Tibial artery (tissue), 4 donors: ENCODE measurements at regions not wholly inside any gene's neighbourhood (a gene's known extent, or its start where the extent isn't known, plus 50 kb on each side); places are given as distances from the start of the nearest gene placed in this dataset.

Experiments
- DNase-seq, 2 donors: peaks; one replicate each; pipeline ENCODE4 v3.0.0-alpha.2; 2019
- H3K27ac ChIP-seq, 2 donors: fragments of 200-600 bp; sonication (generic) in 1 of 2; 1 replicate in 1 of 2; 2 replicates in 1 of 2; pipeline ENCODE4 v1.5.1; 2018 to 2019; ENCODE audit warnings: mild to moderate bottlenecking in 1 of 2
- H3K27me3 ChIP-seq, 2 donors: fragments of 200-600 bp; sonication (generic) in 1 of 2; one replicate each; pipeline versions ENCODE4 v1.5.1 to v1.6.0; 2016 to 2019
- H3K36me3 ChIP-seq, 3 donors: fragments of 200-600 bp; sonication (generic) in 2 of 3; one replicate each; pipeline ENCODE4 v1.5.1; 2016 to 2019; ENCODE audit warnings: mild to moderate bottlenecking in 2 of 3
- H3K4me1 ChIP-seq, 4 donors: fragments of 200-600 bp; sonication (generic) in 2 of 4; 1 replicate in 3 of 4; 2 replicates in 1 of 4; pipeline ENCODE4 v1.5.1; 2016 to 2019
- H3K4me3 ChIP-seq, 2 donors: fragments of 200-600 bp; sonication (generic) in 1 of 2; 1 replicate in 1 of 2; 2 replicates in 1 of 2; pipeline ENCODE4 v1.5.1; 2018 to 2019; ENCODE audit warnings: mild to moderate bottlenecking in 2 of 2
- H3K9me3 ChIP-seq, 3 donors: fragments of 200-600 bp; sonication (generic) in 1 of 3; one replicate each; pipeline ENCODE4 v1.5.1; 2016 to 2019
- intact Hi-C: fragments of 100-400 bp; cut with DNase I; formaldehyde crosslinking; loops from one replicate; pipeline ENCODE4 v1.15.0; 2023; ENCODE audit warnings: low total_unique reads
- TF ChIP-seq, protein P1 (sequence below), 2 experiments: fragments of 200-600 bp in 1 of 2; fragments of 450-650 bp in 1 of 2; IDR thresholded peaks; one replicate each; pipeline ENCODE4 v1.5.1; 2017 to 2019; ENCODE audit warnings: antibody characterized with exemption in 2 of 2, mild to moderate bottlenecking in 1 of 2, moderate library complexity in 1 of 2

DNA sequence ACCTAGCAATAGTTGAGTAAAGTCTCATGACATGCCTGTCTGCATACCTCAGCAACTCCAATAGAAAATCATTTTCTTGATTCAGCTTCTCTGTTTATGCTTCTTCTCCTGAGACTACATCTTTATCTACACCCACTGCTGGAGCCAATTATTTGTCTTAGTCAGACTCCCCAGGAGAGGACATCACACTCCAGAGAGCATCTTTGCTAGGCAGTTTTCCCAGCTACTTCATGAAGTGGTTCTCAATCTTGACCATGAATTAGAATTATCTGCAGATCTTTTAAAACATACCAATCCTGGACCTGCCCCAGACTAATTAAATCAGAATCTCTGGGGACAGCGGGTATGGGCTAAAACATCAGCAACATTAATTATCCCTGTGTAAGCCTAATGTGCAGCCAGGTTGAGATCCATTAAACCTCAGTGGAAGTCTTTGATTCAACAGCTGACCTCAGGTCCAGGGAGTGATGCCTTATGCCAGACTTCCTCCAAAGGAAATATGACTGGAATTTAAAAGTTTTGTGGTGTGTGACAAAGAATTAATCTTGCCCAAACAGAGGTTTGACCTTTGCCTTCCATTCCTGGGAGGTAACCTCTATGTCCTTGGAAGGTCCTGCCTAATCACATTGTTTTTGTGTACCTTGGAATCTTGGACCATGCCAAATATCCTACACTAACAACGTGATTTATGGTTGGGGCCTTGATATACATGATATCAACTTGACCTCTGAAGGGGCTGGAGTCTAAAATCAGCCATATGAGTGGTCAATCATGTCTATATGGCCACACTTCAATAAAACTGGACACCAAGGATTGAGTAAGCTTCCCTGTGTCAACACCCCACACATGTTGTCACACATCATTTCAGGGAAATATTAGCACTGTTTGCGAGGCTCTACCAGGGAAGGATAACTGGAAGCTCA is 99.3 kb upstream of the DNAJC10 start:
- H3K27ac ChIP-seq, result no peak overlapping the region
- no peak for DNase-seq
- TF ChIP-seq, protein P1, sequence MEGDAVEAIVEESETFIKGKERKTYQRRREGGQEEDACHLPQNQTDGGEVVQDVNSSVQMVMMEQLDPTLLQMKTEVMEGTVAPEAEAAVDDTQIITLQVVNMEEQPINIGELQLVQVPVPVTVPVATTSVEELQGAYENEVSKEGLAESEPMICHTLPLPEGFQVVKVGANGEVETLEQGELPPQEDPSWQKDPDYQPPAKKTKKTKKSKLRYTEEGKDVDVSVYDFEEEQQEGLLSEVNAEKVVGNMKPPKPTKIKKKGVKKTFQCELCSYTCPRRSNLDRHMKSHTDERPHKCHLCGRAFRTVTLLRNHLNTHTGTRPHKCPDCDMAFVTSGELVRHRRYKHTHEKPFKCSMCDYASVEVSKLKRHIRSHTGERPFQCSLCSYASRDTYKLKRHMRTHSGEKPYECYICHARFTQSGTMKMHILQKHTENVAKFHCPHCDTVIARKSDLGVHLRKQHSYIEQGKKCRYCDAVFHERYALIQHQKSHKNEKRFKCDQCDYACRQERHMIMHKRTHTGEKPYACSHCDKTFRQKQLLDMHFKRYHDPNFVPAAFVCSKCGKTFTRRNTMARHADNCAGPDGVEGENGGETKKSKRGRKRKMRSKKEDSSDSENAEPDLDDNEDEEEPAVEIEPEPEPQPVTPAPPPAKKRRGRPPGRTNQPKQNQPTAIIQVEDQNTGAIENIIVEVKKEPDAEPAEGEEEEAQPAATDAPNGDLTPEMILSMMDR (IDR thresholded peaks at IDR 0.05), result no peak
- peaks cover 0 to under 1% (median 0%) of the 10 kb centered on the region in 4 donors for H3K4me1 ChIP-seq
- H3K27me3 ChIP-seq, result no peaks in the 10 kb centered on the region
- no peaks in the 10 kb centered on the region for H3K9me3 ChIP-seq
- H3K36me3 ChIP-seq, result no peaks in the 10 kb centered on the region
- intact Hi-C loops, result no loop called here
- H3K4me3 ChIP-seq, result no peak overlapping the region

DNA sequence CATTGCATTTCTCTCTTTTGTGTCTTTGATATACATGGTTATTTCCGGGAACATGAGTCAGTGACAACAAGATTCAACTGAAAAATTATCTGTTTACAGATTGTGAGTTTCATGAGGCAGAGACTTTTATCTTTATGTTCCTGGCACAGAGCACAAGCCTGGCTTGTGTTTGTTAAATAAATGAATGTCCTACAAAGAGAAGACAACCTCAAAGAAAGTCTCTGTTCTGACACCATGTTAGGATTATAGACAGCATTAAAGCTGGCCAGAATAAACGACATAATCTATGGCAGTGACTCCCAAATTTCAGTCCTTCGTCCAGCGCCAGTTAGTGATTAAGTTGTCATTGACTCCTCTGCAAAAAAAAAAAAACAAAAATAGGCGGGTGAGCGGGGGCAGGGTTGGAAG is 97.4 kb upstream of the DNAJC10 start:
- DNase-seq, result no peak
- Histone ChIP-seq H3K4me1 (peaks cover 0 to 12% (median 2%) of the 10 kb centered on the region in 4 donors), H3K27me3 (no peaks in the 10 kb centered on the region), H3K36me3 (no peaks in the 10 kb centered on the region), H3K4me3 (no peak overlapping the region), H3K9me3 (no peaks in the 10 kb centered on the region), H3K27ac (no peak overlapping the region)
- intact Hi-C loops, result no loop called here
- TF ChIP-seq, protein P1 (IDR thresholded peaks at IDR 0.05), result no peak

DNA sequence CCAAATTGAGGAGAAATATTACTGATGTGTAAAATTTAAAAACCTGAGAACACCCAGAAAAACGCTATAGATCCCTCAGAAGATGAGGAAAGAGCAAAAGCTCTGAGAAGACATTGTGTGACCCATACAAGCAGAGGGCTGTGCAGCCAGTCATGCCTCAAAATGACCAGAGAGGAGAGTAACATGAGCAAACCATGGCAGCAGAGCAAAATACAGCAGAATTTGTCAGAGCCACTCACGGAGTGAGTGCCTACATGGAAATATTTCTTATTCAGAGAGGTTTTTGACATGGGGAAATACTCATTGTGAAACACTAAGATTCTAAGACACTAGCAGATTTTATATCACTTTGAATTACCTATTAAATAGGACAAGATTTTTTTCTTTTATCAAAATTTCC is 96.8 kb upstream of the DNAJC10 start:
- H3K4me3 ChIP-seq, result no peak overlapping the region
- no peaks in the 10 kb centered on the region for H3K9me3 ChIP-seq

DNA sequence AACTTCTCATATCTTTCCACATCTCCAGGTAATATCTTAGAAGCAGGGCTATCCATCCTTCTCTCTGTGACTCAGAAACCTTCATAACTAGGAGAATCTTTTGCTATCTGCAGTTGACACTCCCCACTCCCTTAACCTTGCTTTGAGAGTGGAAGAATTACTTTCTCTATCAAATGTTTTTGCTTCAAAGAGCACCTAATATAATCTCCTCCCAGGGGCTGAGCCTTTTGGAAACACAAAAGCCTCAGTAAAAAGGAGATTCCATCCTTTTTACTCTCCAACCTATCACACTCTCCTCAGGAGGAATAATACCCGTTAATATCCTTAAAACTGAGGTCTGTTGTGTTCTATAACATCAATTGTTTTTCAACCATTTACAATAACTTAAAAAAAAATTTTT is 94.9 kb upstream of the DNAJC10 start:
- Histone ChIP-seq H3K36me3 (no peaks in the 10 kb centered on the region), H3K9me3 (no peaks in the 10 kb centered on the region), H3K4me1 (peaks cover 0 to 12% (median 2%) of the 10 kb centered on the region in 4 donors), H3K27ac (no peak overlapping the region), H3K4me3 (no peak overlapping the region), H3K27me3 (no peaks in the 10 kb centered on the region)
- intact Hi-C loops, result no loop called here
- TF ChIP-seq, protein P1 (IDR thresholded peaks at IDR 0.05), result no peak
- no peak for DNase-seq

More for the DNA sequence above, 96.8 kb upstream of the DNAJC10 start:
- no peak for DNase-seq
- H3K4me1 ChIP-seq, result peaks cover 0 to 12% (median 2%) of the 10 kb centered on the region in 4 donors
- H3K36me3 ChIP-seq, result no peaks in the 10 kb centered on the region
- H3K27me3 ChIP-seq, result no peaks in the 10 kb centered on the region
- TF ChIP-seq, protein P1 (IDR thresholded peaks at IDR 0.05), result no peak
- intact Hi-C loops, result no loop called here
- no peak overlapping the region for H3K27ac ChIP-seq

DNA sequence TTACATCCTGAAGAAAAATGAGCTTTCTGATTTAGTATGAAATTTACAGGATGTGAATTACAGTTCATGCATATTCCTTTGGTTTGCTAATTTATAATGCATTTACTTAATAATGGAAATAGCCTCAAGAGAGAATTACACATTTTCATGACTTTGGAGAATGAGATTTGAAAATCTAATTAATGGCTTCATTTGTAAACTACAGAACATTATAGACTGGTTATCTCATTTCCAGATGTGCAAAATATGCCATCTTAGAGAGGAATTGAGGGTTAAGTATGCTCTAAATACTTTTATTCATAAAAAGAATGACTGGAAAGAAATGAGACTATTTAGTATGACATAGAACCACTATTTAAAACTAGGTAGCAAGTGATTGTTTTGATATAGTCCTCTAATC is 94.2 kb upstream of the DNAJC10 start:
- H3K4me1 ChIP-seq, result peaks cover 0 to 12% (median 2%) of the 10 kb centered on the region in 4 donors
- intact Hi-C loops, result no loop called here
- no peaks in the 10 kb centered on the region for H3K27me3 ChIP-seq
- no peak for DNase-seq
- no peak overlapping the region for H3K4me3 ChIP-seq
- H3K36me3 ChIP-seq, result no peaks in the 10 kb centered on the region
- no peaks in the 10 kb centered on the region for H3K9me3 ChIP-seq
- TF ChIP-seq, protein P1 (IDR thresholded peaks at IDR 0.05), result no peak
- H3K27ac ChIP-seq, result no peak overlapping the region
